IMR-90 (cell line): ENCODE measurements at regions not wholly inside any gene's neighbourhood (a gene's known extent, or its start where the extent isn't known, plus 50 kb on each side); places are given as distances from the start of the nearest gene placed in this dataset.

ENCODE experiments used
- BHLHE40 ChIP-seq: fragments of 150-350 bp; IDR thresholded peaks from 2 replicates; pipeline ENCODE4 v1.6.1; 2016; ENCODE audit warnings: mild to moderate bottlenecking, low read depth, low read length
- CEBPB ChIP-seq: IDR thresholded peaks from 2 replicates; pipeline ENCODE4 v1.6.1; 2012; ENCODE audit warnings: low read depth, low read length, improper control_type of control experiment
- FOS ChIP-seq: fragments of 150-350 bp; IDR thresholded peaks from 2 replicates; pipeline ENCODE4 v1.6.1; 2016; ENCODE audit warnings: low read depth, low read length
- MAFK ChIP-seq: IDR thresholded peaks from 2 replicates; pipeline ENCODE4 v1.6.1; 2012; ENCODE audit warnings: low read depth, low read length, improper control_type of control experiment
- MAZ ChIP-seq: IDR thresholded peaks from 2 replicates; pipeline ENCODE4 v1.6.1; 2012; ENCODE audit warnings: low read depth, mild to moderate bottlenecking, low read length, improper control_type of control experiment, moderate library complexity, borderline replicate concordance
- MXI1 ChIP-seq: IDR thresholded peaks from 2 replicates; pipeline ENCODE4 v1.6.1; 2012; ENCODE audit warnings: low read depth, mild to moderate bottlenecking, low read length, moderate library complexity, borderline replicate concordance
- POLR2A ChIP-seq: IDR thresholded peaks from 2 replicates; pipeline ENCODE4 v1.6.1; 2012; ENCODE audit warnings: mild to moderate bottlenecking, low read depth, low read length
- RAD21 ChIP-seq: IDR thresholded peaks from 2 replicates; pipeline ENCODE4 v1.6.1; 2012; ENCODE audit warnings: low read length, improper control_type of control experiment
- RCOR1 ChIP-seq: IDR thresholded peaks from 2 replicates; pipeline ENCODE4 v1.6.1; 2012; ENCODE audit warnings: mild to moderate bottlenecking, low read length, improper control_type of control experiment; ENCODE audit not compliant: insufficient replicate concordance
- RFX5 ChIP-seq: IDR thresholded peaks from 2 replicates; pipeline ENCODE4 v1.8.0; 2012; ENCODE audit warnings: low read depth, mild to moderate bottlenecking, low read length, moderate library complexity
- SMC3 ChIP-seq: fragments of 150-350 bp; IDR thresholded peaks from 2 replicates; pipeline ENCODE4 v1.6.1; 2016; ENCODE audit warnings: low read depth, mild to moderate bottlenecking, antibody characterized with exemption, low read length, moderate library complexity
- TF ChIP-seq, protein P1 (sequence below): conservative IDR thresholded peaks from 2 replicates; pipeline ENCODE4 v1.5.1; 2012; ENCODE audit warnings: mild to moderate bottlenecking, low read depth, low read length, improper control_type of control experiment
- TF ChIP-seq, protein P2 (sequence below): fragments of 150-350 bp; IDR thresholded peaks from 2 replicates; pipeline ENCODE4 v1.6.1; 2017; ENCODE audit warnings: mild to moderate bottlenecking, antibody characterized with exemption, low read length, low read depth
- TF ChIP-seq, protein P3 (sequence below): fragments of 150-350 bp; IDR thresholded peaks from 2 replicates; pipeline ENCODE4 v1.6.1; 2016; ENCODE audit warnings: low read depth, mild to moderate bottlenecking, low read length, moderate library complexity, borderline replicate concordance

DNA sequence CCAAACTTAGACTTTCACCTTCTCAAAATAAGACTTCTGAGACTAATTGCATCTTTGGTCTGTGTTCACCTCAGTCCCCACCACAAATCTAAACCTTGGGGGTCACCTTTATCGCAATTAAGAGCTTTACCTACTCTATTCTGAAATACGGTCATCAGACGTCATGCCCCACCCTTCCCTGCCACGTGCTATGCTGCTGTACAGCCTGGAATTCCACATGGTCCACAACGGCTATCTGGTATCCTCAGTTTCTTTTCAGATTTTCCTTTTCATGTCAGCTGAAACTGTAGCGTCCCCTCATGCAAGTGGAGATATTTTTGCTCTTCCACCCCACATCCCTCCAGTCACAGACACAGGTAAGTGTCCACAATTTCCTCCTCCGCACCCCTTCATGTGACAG is 511.1 kb downstream of the DIRAS2 start:
- TF ChIP-seq, protein P1, sequence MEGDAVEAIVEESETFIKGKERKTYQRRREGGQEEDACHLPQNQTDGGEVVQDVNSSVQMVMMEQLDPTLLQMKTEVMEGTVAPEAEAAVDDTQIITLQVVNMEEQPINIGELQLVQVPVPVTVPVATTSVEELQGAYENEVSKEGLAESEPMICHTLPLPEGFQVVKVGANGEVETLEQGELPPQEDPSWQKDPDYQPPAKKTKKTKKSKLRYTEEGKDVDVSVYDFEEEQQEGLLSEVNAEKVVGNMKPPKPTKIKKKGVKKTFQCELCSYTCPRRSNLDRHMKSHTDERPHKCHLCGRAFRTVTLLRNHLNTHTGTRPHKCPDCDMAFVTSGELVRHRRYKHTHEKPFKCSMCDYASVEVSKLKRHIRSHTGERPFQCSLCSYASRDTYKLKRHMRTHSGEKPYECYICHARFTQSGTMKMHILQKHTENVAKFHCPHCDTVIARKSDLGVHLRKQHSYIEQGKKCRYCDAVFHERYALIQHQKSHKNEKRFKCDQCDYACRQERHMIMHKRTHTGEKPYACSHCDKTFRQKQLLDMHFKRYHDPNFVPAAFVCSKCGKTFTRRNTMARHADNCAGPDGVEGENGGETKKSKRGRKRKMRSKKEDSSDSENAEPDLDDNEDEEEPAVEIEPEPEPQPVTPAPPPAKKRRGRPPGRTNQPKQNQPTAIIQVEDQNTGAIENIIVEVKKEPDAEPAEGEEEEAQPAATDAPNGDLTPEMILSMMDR: no peak
- TF ChIP-seq POLR2A (no peak), MAZ (no peak), RAD21 (no peak), RCOR1 (no peak), SMC3 (no peak), MXI1 (no peak), MAFK (no peak), RFX5 (no peak), BHLHE40 (no peak), FOS (no peak), CEBPB (no peak)
- TF ChIP-seq, protein P2, sequence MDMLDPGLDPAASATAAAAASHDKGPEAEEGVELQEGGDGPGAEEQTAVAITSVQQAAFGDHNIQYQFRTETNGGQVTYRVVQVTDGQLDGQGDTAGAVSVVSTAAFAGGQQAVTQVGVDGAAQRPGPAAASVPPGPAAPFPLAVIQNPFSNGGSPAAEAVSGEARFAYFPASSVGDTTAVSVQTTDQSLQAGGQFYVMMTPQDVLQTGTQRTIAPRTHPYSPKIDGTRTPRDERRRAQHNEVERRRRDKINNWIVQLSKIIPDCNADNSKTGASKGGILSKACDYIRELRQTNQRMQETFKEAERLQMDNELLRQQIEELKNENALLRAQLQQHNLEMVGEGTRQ: no peak
- TF ChIP-seq, protein P3, sequence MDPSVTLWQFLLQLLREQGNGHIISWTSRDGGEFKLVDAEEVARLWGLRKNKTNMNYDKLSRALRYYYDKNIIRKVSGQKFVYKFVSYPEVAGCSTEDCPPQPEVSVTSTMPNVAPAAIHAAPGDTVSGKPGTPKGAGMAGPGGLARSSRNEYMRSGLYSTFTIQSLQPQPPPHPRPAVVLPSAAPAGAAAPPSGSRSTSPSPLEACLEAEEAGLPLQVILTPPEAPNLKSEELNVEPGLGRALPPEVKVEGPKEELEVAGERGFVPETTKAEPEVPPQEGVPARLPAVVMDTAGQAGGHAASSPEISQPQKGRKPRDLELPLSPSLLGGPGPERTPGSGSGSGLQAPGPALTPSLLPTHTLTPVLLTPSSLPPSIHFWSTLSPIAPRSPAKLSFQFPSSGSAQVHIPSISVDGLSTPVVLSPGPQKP: no peak
